Retina (tissue), 1 donor: ENCODE measurements at regions not wholly inside any gene's neighbourhood (a gene's known extent, or its start where the extent isn't known, plus 50 kb on each side); places are given as distances from the start of the nearest gene placed in this dataset.
"Not testable (repeated sequence)": the region's sequence is repeated elsewhere in the genome, so short reads cannot be mapped to it uniquely, and the experiment has no call there.

Experiments
- DNase-seq: peaks from one replicate; pipeline ENCODE4 v3.0.0-alpha.2; 2016

GRCh38 chr5:130939059-130939458 is 226.0 kb downstream of the HINT1 start:
- DNase-seq = no peak

DNA sequence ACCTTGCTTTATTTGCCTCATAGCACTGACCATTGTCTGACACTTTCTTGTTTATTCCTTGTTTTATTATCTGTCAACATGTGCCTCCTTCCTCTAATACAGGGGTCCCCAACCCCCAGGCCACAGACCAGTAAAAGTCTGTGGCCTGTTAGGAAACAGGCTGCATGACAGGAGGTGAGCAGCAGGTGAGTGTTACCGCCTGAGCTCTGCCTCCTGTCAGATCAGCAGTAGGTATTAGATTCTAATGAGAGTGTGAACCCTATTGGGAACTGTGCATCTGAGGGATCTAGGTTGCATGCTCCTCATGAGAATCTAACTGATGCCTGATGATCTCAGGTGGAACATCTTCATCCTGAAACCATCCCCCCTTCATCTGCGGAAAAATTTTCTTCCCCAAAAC is 228.0 kb downstream of the HINT1 start:
- DNase-seq = no peak

- no peak for DNase-seq
These were observed 241.4 kb downstream of the HINT1 start for GRCh38 chr5:130923543-130924124.

GRCh38 chr5:130912088-130912487 is 253.0 kb downstream of the HINT1 start:
- DNase-seq = no peak

GRCh38 chr5:130908186-130908585 is 256.9 kb downstream of the HINT1 start:
- DNase-seq = no peak

GRCh38 chr5:130897537-130898195 is 267.4 kb downstream of the HINT1 start:
- DNase-seq = not testable (repeated sequence)

DNA sequence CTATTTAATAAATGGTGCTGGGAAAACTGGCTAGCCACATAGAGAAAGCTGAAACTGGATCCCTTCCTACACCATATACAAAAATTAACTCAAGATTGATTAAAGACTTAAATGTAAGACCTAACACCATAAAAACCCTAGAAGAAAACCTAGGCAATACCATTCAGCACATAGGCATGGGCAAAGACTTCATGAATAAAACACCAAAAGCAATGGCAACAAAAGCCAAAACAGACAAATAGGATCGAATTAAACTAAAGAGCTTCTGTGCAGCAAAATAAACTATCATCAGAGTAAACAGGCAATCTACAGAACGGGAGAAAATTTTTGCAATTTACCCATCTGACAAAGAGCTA is 267.9 kb downstream of the HINT1 start:
- not testable (repeated sequence) for DNase-seq

DNA sequence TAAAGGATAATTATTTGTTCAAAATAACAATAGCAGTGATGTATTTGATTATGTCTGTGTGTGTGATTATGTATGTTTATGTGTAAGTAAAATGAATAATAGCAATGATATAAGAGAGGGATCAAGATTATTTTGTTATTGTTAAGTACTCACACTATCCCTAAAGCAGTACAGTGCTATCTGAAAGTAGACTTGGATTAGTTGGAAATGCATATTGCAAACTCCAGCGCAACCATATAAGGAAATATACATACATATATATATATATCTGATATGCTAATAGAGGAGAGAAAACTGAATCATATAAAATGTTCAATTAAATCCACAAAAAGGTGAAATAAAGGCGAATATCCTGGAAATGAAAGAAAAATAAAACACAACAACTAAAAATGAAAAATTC is 268.4 kb downstream of the HINT1 start:
- DNase-seq = no peak

GRCh38 chr5:130893006-130893405 is 272.1 kb downstream of the HINT1 start:
- DNase-seq = no peak

DNA sequence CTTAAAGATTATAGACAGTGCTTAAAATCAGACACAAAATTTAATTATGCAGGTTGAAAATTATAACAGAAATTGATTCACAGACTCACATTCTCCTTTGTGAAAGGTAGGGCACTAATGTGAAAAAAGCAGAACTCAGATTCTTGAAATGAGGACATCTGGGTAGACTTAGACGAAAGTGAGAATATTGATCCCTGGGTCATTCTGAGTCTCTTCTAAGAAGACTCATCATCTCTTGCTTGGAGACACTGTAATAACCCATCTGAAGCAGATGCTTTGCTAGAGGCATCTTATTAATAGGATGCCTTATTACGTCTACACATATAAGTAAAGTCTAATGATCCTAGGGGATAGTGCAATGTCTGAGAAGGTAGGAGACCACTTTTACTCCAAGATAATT is 274.4 kb downstream of the HINT1 start:
- DNase-seq = no peak

GRCh38 chr5:130885691-130886090 is 279.4 kb downstream of the HINT1 start:
- DNase-seq = no peak

DNA sequence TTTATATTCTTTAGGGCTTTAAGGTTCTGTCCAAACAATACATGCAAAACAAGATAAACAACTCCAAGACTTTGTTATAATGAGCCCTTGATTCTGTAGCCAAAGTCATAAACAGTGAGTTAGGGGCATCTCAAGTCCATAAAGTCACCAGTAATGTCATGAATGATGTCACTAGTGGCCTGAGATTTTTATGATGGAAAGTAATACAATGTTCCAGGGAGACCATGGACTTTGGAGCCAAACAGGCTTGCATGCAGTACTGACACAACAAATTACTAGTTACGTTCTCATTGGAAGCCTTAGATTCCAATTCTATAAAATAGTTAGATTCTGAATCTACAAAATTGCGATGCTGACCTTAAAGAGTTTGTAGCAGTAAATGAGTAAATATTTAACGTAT is 280.0 kb downstream of the HINT1 start:
- DNase-seq = no peak

DNA sequence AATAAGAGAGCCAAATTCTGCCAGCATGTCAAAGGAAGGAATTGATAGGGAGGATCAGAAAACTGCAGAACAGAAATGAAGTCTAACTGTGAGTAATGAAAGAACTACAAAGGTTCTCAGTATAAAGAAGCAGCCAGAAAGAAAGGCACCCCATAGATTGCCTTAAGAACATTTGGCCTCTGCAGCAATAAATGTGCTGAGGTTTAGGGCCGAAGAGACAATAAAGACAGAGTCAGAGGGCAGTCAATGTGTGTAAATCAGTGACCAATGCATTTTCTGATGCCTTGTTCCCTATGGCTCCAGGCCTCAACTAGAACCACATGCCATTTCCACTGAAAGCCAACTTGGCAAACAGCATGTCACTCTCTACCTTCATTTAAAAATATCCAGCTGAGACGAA is 281.0 kb downstream of the HINT1 start:
- DNase-seq = no peak

- no peak for DNase-seq
These were observed 289.4 kb downstream of the HINT1 start for GRCh38 chr5:130875656-130876055.

GRCh38 chr5:130874861-130875417 is 290.1 kb downstream of the HINT1 start:
- no peak for DNase-seq

DNA sequence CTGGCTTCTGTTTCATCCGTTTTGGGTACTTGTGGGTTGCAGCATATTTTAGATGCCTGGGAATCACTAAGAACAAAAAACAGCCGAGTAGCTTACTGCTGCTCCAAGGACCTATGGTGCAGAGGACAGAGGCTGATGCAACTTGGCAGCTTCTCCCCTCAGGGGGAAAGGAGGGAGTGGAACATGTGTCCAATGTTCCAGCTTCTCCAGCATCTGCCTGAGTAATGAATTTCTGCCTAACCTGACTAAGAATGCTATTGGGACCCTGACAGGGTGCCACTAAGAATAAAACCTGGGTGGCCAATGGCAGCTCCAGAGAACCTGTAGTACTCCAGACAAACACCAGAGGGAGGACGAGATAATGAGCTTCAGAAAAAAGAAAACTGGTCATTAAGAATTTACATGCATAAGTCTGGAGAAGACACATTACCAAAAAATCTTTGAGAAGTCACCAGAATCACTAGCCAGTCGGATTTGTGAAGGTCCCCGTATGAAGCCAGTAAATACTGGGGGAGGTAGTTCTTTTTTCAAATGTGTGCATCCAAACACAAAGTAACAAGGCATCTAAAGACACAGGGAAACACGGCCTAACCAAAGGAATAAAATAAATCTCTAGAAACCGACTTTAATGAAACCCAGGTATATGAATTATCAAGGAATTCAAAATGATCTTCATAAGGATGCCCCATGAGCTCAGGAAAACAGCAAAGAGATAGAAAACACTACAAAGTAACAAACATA is 293.5 kb downstream of the HINT1 start:
- DNase-seq = peak; percentile 22

GRCh38 chr5:130870691-130871090 is 294.4 kb downstream of the HINT1 start:
- DNase-seq = no peak

DNA sequence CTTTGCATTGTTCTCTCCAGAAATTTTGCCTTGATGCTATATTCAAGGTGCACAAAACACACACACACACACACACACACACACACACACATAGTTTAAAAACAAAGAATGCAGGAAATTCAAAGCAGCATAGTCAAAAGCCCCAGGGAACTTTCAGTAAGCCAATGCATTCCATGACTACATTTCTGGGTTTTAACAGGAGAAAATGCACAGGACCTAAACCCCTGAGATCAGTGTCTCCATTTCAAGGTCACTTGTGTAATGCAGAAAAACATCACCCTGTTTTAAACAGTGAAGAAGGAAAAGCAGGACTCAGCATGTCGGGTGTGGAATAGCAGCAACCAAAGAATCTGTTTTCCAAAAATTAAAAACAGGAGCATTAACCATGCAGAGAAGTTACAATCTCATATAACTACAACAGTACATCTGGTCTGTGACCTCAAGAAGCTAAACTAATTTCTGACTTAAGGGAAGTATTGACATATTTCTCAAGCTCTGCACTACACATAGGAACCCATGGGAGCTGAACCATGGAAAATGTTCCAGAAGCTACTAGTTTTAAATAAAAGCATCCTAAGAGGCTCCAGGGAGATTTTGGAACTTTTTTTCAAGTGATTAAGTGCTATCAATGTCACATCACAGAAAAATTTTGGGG is 296.7 kb downstream of the HINT1 start:
- no peak for DNase-seq

GRCh38 chr5:130845049-130845765 is 319.8 kb downstream of the HINT1 start:
- DNase-seq = no peak

GRCh38 chr5:130836729-130837649 is 328.1 kb downstream of the HINT1 start:
- DNase-seq = no peak

- DNase-seq = not testable (repeated sequence)
These were observed 347.3 kb downstream of the HINT1 start for GRCh38 chr5:130817598-130818384.
